ENCODE measurements at regions not wholly inside any gene's neighbourhood (a gene's known extent, or its start where the extent isn't known, plus 50 kb on each side); places are given as distances from the start of the nearest gene placed in this dataset.

GRCh38 chr16:48959204-48959603 is 322.4 kb downstream of the CBLN1 start:
- TF ChIP-seq, protein P1, sequence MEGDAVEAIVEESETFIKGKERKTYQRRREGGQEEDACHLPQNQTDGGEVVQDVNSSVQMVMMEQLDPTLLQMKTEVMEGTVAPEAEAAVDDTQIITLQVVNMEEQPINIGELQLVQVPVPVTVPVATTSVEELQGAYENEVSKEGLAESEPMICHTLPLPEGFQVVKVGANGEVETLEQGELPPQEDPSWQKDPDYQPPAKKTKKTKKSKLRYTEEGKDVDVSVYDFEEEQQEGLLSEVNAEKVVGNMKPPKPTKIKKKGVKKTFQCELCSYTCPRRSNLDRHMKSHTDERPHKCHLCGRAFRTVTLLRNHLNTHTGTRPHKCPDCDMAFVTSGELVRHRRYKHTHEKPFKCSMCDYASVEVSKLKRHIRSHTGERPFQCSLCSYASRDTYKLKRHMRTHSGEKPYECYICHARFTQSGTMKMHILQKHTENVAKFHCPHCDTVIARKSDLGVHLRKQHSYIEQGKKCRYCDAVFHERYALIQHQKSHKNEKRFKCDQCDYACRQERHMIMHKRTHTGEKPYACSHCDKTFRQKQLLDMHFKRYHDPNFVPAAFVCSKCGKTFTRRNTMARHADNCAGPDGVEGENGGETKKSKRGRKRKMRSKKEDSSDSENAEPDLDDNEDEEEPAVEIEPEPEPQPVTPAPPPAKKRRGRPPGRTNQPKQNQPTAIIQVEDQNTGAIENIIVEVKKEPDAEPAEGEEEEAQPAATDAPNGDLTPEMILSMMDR (conservative IDR thresholded peaks at IDR 0.05 in 1 of 2, IDR thresholded peaks at IDR 0.05 in 1 of 2; ENCODE audit: low read depth in 1 of 2, low read length in 2 of 2): no peak
- no peak for TF ChIP-seq EZH2 (IDR thresholded peaks at IDR 0.05; ENCODE audit: low read length, missing control alignments)

All from fibroblast of lung (primary cell).